Gastroesophageal sphincter (tissue), 4 donors: ENCODE measurements at regions not wholly inside any gene's neighbourhood (a gene's known extent, or its start where the extent isn't known, plus 50 kb on each side); places are given as distances from the start of the nearest gene placed in this dataset.

Source experiments
- ATAC-seq: fragments of 150-250 bp; one replicate; pipeline ENCODE4 v1.9.1; 2016; ENCODE audit warnings: mild to moderate bottlenecking, moderate library complexity
- H3K27ac ChIP-seq, 4 donors: fragments of 200-600 bp; sonication (generic) in 3 of 4; 1 replicate in 3 of 4; 2 replicates in 1 of 4; pipeline ENCODE4 v1.5.1; 2016 to 2019
- H3K27me3 ChIP-seq: fragments of 200-600 bp; sonication (generic); one replicate; pipeline ENCODE4 v1.5.1; 2019
- H3K36me3 ChIP-seq, 2 donors: fragments of 200-600 bp; sonication (generic); one replicate each; pipeline ENCODE4 v1.5.1; 2019; ENCODE audit warnings: control low read depth in 1 of 2
- H3K4me1 ChIP-seq, 3 donors: fragments of 200-600 bp; sonication (generic); 1 replicate in 2 of 3; 2 replicates in 1 of 3; pipeline ENCODE4 v1.5.1; 2016 to 2019; ENCODE audit warnings: control low read depth in 2 of 3
- H3K4me3 ChIP-seq, 2 donors: fragments of 200-600 bp; sonication (generic); one replicate each; pipeline ENCODE4 v1.5.1; 2019; ENCODE audit warnings: mild to moderate bottlenecking in 1 of 2, moderate library complexity in 1 of 2
- H3K9me3 ChIP-seq, 3 donors: fragments of 200-600 bp; sonication (generic); one replicate each; pipeline ENCODE4 v1.5.1; 2017 to 2019; ENCODE audit warnings: control low read depth in 2 of 3
- EP300 ChIP-seq: sonication (generic); formaldehyde crosslinking; IDR thresholded peaks from one replicate; pipeline ENCODE4 v1.6.1; 2017; ENCODE audit warnings: antibody characterized with exemption, mild to moderate bottlenecking
- POLR2A ChIP-seq, 2 donors: fragments of 450-650 bp; IDR thresholded peaks; one replicate each; pipeline ENCODE4 v1.6.1; 2017; ENCODE audit warnings: antibody characterized with exemption in 2 of 2, mild to moderate bottlenecking in 2 of 2, moderate library complexity in 1 of 2
- POLR2AphosphoS5 ChIP-seq: sonication (generic); formaldehyde crosslinking; IDR thresholded peaks from one replicate; pipeline ENCODE4 v1.6.1; 2017; ENCODE audit warnings: antibody characterized with exemption
- WGBS, 2 donors: methylation state at CpG; one replicate each; pipeline ENCODE4 v1.1.5; 2018; ENCODE audit warnings: low coverage in 1 of 2; 5-methylcytosine and 5-hydroxymethylcytosine counted together
- TF ChIP-seq, protein P1 (sequence below), 4 experiments: fragments of 200-600 bp in 2 of 4; fragments of 450-650 bp in 2 of 4; sonication (generic) in 1 of 4; IDR thresholded peaks; one replicate each; pipeline ENCODE4 v1.5.1; 2017 to 2019; ENCODE audit warnings: antibody characterized with exemption in 4 of 4, mild to moderate bottlenecking in 2 of 4, moderate library complexity in 2 of 4

DNA sequence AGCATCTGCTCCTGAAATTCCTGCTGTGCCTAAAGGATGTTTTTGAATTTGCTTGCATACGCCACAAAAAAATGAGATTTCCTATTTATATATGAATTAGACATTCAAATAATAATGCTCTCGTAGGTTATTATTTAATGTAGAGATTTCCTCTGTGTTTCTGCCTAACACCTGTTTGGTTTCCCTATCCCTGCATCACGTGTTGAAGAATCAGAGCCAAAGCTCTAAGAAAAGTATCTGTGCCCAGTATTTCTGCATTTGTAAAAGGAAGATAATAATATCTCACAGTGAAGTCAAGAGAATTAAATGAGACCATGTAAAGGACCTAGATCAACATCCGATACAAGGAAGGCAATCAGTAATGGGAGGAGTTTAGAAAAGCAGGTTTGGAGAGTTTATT is 179.5 kb downstream of the HNRNPD start:
- WGBS, 2 donors, result 56 to 70% methylated on average over 4 of the region's 4 CpGs
- H3K4me3 ChIP-seq, result no peak overlapping the region
- H3K27ac ChIP-seq, result no peak overlapping the region
- no peaks in the 10 kb centered on the region for H3K36me3 ChIP-seq
- ATAC-seq, result no peak
- no peaks in the 10 kb centered on the region for H3K4me1 ChIP-seq
- no peaks in the 10 kb centered on the region for H3K9me3 ChIP-seq
- TF ChIP-seq EP300, result no peak
- TF ChIP-seq POLR2A (IDR thresholded peaks at IDR 0.05), result no peak
- TF ChIP-seq POLR2AphosphoS5, result no peak
- TF ChIP-seq, protein P1, sequence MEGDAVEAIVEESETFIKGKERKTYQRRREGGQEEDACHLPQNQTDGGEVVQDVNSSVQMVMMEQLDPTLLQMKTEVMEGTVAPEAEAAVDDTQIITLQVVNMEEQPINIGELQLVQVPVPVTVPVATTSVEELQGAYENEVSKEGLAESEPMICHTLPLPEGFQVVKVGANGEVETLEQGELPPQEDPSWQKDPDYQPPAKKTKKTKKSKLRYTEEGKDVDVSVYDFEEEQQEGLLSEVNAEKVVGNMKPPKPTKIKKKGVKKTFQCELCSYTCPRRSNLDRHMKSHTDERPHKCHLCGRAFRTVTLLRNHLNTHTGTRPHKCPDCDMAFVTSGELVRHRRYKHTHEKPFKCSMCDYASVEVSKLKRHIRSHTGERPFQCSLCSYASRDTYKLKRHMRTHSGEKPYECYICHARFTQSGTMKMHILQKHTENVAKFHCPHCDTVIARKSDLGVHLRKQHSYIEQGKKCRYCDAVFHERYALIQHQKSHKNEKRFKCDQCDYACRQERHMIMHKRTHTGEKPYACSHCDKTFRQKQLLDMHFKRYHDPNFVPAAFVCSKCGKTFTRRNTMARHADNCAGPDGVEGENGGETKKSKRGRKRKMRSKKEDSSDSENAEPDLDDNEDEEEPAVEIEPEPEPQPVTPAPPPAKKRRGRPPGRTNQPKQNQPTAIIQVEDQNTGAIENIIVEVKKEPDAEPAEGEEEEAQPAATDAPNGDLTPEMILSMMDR (IDR thresholded peaks at IDR 0.05), result no peak
- H3K27me3 ChIP-seq, result no peaks in the 10 kb centered on the region

DNA sequence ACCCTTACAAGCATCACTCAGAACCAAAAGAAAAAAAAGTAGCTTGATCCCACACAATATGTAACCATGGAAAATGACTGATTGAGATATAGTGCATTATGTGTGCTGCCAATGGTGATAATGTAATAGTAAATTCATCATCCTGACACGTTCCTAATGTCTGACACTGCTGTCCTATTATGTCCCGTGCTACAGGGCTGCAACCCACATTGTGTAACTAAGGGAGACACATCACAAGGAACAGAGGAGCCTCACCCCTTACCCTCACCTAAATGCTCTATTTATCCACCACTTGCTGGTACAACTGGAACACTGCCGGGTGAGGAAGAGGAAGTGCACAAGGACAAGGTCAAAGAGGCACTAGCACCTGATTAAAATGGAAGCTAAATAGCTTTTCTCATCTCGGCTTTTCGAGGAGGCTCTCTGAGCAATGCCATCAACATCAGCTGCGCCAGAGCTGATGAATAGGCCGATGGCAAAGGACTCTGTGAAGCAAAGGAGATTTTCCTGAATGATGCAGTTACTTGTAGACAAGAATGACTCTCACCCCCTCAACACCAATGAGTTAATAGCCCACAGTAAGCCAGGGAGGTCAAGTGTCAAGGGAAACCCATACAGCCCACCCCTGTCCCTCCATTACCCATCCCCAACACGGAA is 181.6 kb downstream of the HNRNPD start:
- 45 to 67% methylated on average over 7 of the region's 8 CpGs for WGBS, 2 donors
- ATAC-seq, result no peak
- Histone ChIP-seq H3K36me3 (no peaks in the 10 kb centered on the region), H3K9me3 (no peaks in the 10 kb centered on the region), H3K27ac (no peak overlapping the region), H3K27me3 (no peaks in the 10 kb centered on the region), H3K4me1 (no peaks in the 10 kb centered on the region), H3K4me3 (no peak overlapping the region)
- TF ChIP-seq POLR2A (IDR thresholded peaks at IDR 0.05), result no peak
- no peak for TF ChIP-seq POLR2AphosphoS5
- TF ChIP-seq, protein P1 (IDR thresholded peaks at IDR 0.05), result no peak
- TF ChIP-seq EP300, result no peak

DNA sequence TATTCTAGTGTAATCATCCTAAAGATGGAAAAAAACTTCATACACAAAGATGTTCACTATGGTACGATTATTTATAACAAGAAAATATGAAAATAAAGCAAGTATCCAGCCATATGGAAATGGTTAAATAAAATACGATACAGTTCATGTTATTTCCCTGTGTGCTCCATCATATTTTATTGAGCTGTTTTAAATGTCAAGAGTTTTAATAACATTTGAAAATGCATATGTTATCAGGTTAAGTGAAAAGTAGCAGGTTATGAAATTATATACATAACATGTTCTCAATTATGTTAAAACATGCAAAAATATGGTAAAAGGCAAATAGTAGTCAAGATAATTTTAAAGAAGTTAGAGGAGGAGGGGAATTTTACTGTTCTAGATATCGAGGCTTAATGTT is 192.0 kb downstream of the HNRNPD start:
- ATAC-seq, result no peak
- Histone ChIP-seq H3K27me3 (no peaks in the 10 kb centered on the region), H3K4me3 (no peak overlapping the region), H3K4me1 (no peaks in the 10 kb centered on the region), H3K9me3 (no peaks in the 10 kb centered on the region), H3K36me3 (no peaks in the 10 kb centered on the region), H3K27ac (no peak overlapping the region)
- 69 to 82% methylated on average over 3 of the region's 3 CpGs for WGBS, 2 donors
- TF ChIP-seq, protein P1 (IDR thresholded peaks at IDR 0.05), result no peak
- no peak for TF ChIP-seq EP300
- no peak for TF ChIP-seq POLR2AphosphoS5
- TF ChIP-seq POLR2A (IDR thresholded peaks at IDR 0.05), result no peak

DNA sequence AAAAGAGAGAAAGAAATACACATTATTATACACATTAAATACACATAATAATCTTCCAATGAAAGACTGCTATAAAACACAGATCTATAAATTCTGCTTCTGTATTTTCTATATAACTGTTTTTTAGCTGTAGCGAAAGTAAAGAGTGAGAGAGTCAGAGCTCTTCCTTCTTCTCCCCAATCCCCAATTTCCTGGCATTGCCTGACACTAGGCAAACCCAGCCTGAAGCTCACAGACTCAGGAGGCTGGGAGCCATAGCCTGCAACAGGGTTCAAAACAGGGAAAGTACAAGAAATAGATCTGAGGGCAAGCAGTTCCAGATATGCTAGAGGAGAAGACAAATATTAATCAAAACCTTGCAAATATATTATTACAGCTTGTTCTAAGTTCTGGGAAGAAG is 201.6 kb downstream of the HNRNPD start:
- WGBS, 2 donors, result 86 to 100% methylated on average over 1 of the region's 1 CpG
- peaks cover 0 to 13% (median 0%) of the 10 kb centered on the region in 3 donors for H3K9me3 ChIP-seq
- H3K36me3 ChIP-seq, result no peaks in the 10 kb centered on the region
- no peaks in the 10 kb centered on the region for H3K4me1 ChIP-seq
- TF ChIP-seq, protein P1 (IDR thresholded peaks at IDR 0.05), result no peak
- TF ChIP-seq POLR2AphosphoS5, result no peak
- no peak for TF ChIP-seq EP300
- no peak for TF ChIP-seq POLR2A (IDR thresholded peaks at IDR 0.05)
- no peak overlapping the region for H3K27ac ChIP-seq
- H3K27me3 ChIP-seq, result no peaks in the 10 kb centered on the region
- ATAC-seq, result no peak
- H3K4me3 ChIP-seq, result no peak overlapping the region

DNA sequence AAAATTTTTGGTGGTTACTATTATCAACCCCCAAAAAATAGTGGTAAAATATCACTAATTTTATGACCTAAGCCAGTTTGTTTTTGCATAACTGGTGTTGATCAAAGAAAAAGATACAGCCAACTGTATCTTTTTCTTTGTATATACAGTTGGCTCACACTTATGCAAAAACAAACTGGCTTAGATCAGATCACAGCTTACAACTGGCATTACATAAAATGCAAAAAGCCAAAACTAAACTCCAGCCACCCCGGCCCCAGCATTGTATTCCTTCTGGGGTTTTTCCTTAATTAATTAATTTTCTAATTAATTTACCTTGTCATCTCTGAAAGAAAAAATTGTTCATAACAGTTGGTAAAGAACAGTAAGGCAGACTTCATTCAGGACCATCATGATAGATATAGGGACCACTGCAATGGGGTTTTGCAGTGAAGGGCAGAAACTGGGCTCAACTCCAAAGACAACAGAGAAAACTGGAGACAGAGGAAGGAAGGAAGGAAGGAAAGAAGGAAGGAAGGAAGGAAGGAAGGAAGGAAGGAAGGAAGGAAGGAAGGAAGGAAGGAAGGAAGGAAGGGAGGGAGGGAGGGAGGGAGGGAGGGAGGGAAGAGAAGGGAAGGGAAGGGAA is 202.1 kb downstream of the HNRNPD start:
- H3K4me1 ChIP-seq, result no peaks in the 10 kb centered on the region
- peaks cover 0 to 13% (median 0%) of the 10 kb centered on the region in 3 donors for H3K9me3 ChIP-seq
- H3K36me3 ChIP-seq, result no peaks in the 10 kb centered on the region
- 50 to 77% methylated on average over 1 of the region's 1 CpG for WGBS, 2 donors
- H3K27me3 ChIP-seq, result no peaks in the 10 kb centered on the region
- no peak overlapping the region for H3K4me3 ChIP-seq
- no peak for TF ChIP-seq POLR2A (IDR thresholded peaks at IDR 0.05)
- TF ChIP-seq POLR2AphosphoS5, result no peak
- no peak for TF ChIP-seq EP300
- TF ChIP-seq, protein P1 (IDR thresholded peaks at IDR 0.05), result no peak
- H3K27ac ChIP-seq, result no peak overlapping the region
- no peak for ATAC-seq
